Upper lobe of left lung (tissue), 4 donors: ENCODE measurements at regions not wholly inside any gene's neighbourhood (a gene's known extent, or its start where the extent isn't known, plus 50 kb on each side); places are given as distances from the start of the nearest gene placed in this dataset.

Experiments used
- POLR2AphosphoS5 ChIP-seq, 2 donors: sonication (generic); formaldehyde crosslinking; IDR thresholded peaks; one replicate each; pipeline ENCODE4 v1.5.1; 2017; ENCODE audit warnings: antibody characterized with exemption in 2 of 2
- TF ChIP-seq, protein P1 (sequence below), 6 experiments: fragments of 450-650 bp in 4 of 6; fragments of 200-600 bp in 2 of 6; sonication (generic) in 2 of 6; IDR thresholded peaks; one replicate each; pipeline ENCODE4 v1.5.1; 2016 to 2019; ENCODE audit warnings: antibody characterized with exemption in 6 of 6

GRCh38 chr2:43138441-43138840 is 88.0 kb downstream of the ZFP36L2 start:
- TF ChIP-seq, protein P1, sequence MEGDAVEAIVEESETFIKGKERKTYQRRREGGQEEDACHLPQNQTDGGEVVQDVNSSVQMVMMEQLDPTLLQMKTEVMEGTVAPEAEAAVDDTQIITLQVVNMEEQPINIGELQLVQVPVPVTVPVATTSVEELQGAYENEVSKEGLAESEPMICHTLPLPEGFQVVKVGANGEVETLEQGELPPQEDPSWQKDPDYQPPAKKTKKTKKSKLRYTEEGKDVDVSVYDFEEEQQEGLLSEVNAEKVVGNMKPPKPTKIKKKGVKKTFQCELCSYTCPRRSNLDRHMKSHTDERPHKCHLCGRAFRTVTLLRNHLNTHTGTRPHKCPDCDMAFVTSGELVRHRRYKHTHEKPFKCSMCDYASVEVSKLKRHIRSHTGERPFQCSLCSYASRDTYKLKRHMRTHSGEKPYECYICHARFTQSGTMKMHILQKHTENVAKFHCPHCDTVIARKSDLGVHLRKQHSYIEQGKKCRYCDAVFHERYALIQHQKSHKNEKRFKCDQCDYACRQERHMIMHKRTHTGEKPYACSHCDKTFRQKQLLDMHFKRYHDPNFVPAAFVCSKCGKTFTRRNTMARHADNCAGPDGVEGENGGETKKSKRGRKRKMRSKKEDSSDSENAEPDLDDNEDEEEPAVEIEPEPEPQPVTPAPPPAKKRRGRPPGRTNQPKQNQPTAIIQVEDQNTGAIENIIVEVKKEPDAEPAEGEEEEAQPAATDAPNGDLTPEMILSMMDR (IDR thresholded peaks at IDR 0.05): no peak
- TF ChIP-seq POLR2AphosphoS5 (IDR thresholded peaks at IDR 0.05): no peak
